Stimulated activated CD8-positive, alpha-beta memory T cell treated with anti-CD3 and anti-CD28 coated beads, Interleukin-7, amount 100 ng/mL, for 24 hours (primary cell): ENCODE measurements at regions not wholly inside any gene's neighbourhood (a gene's known extent, or its start where the extent isn't known, plus 50 kb on each side); places are given as distances from the start of the nearest gene placed in this dataset.

Source experiments
- DNase-seq: peaks from one replicate; pipeline ENCODE4 v3.0.0-alpha.2; 2020; ENCODE audit warnings: low read depth

GRCh38 chr13:99663185-99663825 lies 162.0 kb downstream of the TM9SF2 start:
- no peak for DNase-seq

- DNase-seq: no peak
Observed at GRCh38 chr13:99662678-99663077, 161.4 kb downstream of the TM9SF2 start.

GRCh38 chr13:99661791-99662190 lies 160.5 kb downstream of the TM9SF2 start:
- no peak for DNase-seq

GRCh38 chr13:99659866-99660554 lies 158.7 kb downstream of the TM9SF2 start:
- no peak for DNase-seq

- no peak for DNase-seq
Observed at GRCh38 chr13:99659226-99659625, 158.0 kb downstream of the TM9SF2 start.

- no peak for DNase-seq
Observed at GRCh38 chr13:99658261-99658991, 157.2 kb downstream of the TM9SF2 start.

- DNase-seq: no peak
Observed at GRCh38 chr13:99657848-99658260, 156.6 kb downstream of the TM9SF2 start.

GRCh38 chr13:99656844-99657381 lies 155.6 kb downstream of the TM9SF2 start:
- no peak for DNase-seq

GRCh38 chr13:99656092-99656745 lies 154.9 kb downstream of the TM9SF2 start:
- peak; percentile 74 for DNase-seq

- DNase-seq: no peak
Observed at GRCh38 chr13:99655351-99656091, 154.2 kb downstream of the TM9SF2 start.

- no peak for DNase-seq
Observed at GRCh38 chr13:99654076-99654475, 152.8 kb downstream of the TM9SF2 start.

- DNase-seq: no peak
Observed at GRCh38 chr13:99653526-99653925, 152.3 kb downstream of the TM9SF2 start.

- DNase-seq: no peak
Observed at GRCh38 chr13:99652901-99653300, 151.6 kb downstream of the TM9SF2 start.

- no peak for DNase-seq
Observed at GRCh38 chr13:99652141-99652540, 150.9 kb downstream of the TM9SF2 start.

- DNase-seq: no peak
Observed at GRCh38 chr13:99651016-99651415, 149.7 kb downstream of the TM9SF2 start.

GRCh38 chr13:99650410-99650809 lies 149.1 kb downstream of the TM9SF2 start:
- DNase-seq: no peak

GRCh38 chr13:99648927-99649326 lies 147.7 kb downstream of the TM9SF2 start:
- no peak for DNase-seq

GRCh38 chr13:99648066-99648665 lies 146.9 kb downstream of the TM9SF2 start:
- no peak for DNase-seq

GRCh38 chr13:99647596-99647985 lies 146.3 kb downstream of the TM9SF2 start:
- DNase-seq: no peak

GRCh38 chr13:99646866-99647595 lies 145.8 kb downstream of the TM9SF2 start:
- no peak for DNase-seq

- no peak for DNase-seq
Observed at GRCh38 chr13:99642841-99643240, 141.6 kb downstream of the TM9SF2 start.
